ENCODE measurements at regions not wholly inside any gene's neighbourhood (a gene's known extent, or its start where the extent isn't known, plus 50 kb on each side); places are given as distances from the start of the nearest gene placed in this dataset.

GRCh38 chr20:54324652-54325285, 116.9 kb downstream of the PFDN4 start:
- H3K4me3 ChIP-seq (replicated peaks; ENCODE audit: low read depth, low read length), result no peak overlapping the region
- no peak for DNase-seq (ENCODE audit: extremely low read depth, insufficient read length)
- H3K27me3 ChIP-seq (replicated peaks; ENCODE audit: control insufficient read depth, insufficient read depth, low read length), result no peaks in the 10 kb centered on the region
- H3K36me3 ChIP-seq (ENCODE audit: control insufficient read depth, insufficient read depth, low read length), result no peaks in the 10 kb centered on the region
- TF ChIP-seq CTCF (IDR thresholded peaks at IDR 0.05; ENCODE audit: insufficient read depth, low read length, poor library complexity, severe bottlenecking), result no peak

GRCh38 chr20:54335299-54335698, 127.4 kb downstream of the PFDN4 start:
- Histone ChIP-seq H3K36me3 (ENCODE audit: control insufficient read depth, insufficient read depth, low read length) (no peaks in the 10 kb centered on the region), H3K4me3 (replicated peaks; ENCODE audit: low read depth, low read length) (no peak overlapping the region), H3K27me3 (replicated peaks; ENCODE audit: control insufficient read depth, insufficient read depth, low read length) (no peaks in the 10 kb centered on the region)
- no peak for DNase-seq (ENCODE audit: extremely low read depth, insufficient read length)
- TF ChIP-seq CTCF (IDR thresholded peaks at IDR 0.05; ENCODE audit: insufficient read depth, low read length, poor library complexity, severe bottlenecking), result no peak

- DNase-seq (ENCODE audit: extremely low read depth, insufficient read length), result no peak
- Histone ChIP-seq H3K4me3 (replicated peaks; ENCODE audit: low read depth, low read length) (no peak overlapping the region), H3K27me3 (replicated peaks; ENCODE audit: control insufficient read depth, insufficient read depth, low read length) (no peaks in the 10 kb centered on the region), H3K36me3 (ENCODE audit: control insufficient read depth, insufficient read depth, low read length) (no peaks in the 10 kb centered on the region)
- no peak for TF ChIP-seq CTCF (IDR thresholded peaks at IDR 0.05; ENCODE audit: insufficient read depth, low read length, poor library complexity, severe bottlenecking)
Observed at GRCh38 chr20:54337144-54337543, 129.3 kb downstream of the PFDN4 start.

GRCh38 chr20:54339093-54339492, 131.2 kb downstream of the PFDN4 start:
- no peaks in the 10 kb centered on the region for H3K36me3 ChIP-seq (ENCODE audit: control insufficient read depth, insufficient read depth, low read length)
- TF ChIP-seq CTCF (IDR thresholded peaks at IDR 0.05; ENCODE audit: insufficient read depth, low read length, poor library complexity, severe bottlenecking), result no peak

GRCh38 chr20:54340206-54340605, 132.3 kb downstream of the PFDN4 start:
- H3K4me3 ChIP-seq (replicated peaks; ENCODE audit: low read depth, low read length), result no peak overlapping the region
- no peaks in the 10 kb centered on the region for H3K36me3 ChIP-seq (ENCODE audit: control insufficient read depth, insufficient read depth, low read length)
- H3K27me3 ChIP-seq (replicated peaks; ENCODE audit: control insufficient read depth, insufficient read depth, low read length), result no peaks in the 10 kb centered on the region
- no peak for TF ChIP-seq CTCF (IDR thresholded peaks at IDR 0.05; ENCODE audit: insufficient read depth, low read length, poor library complexity, severe bottlenecking)
- no peak for DNase-seq (ENCODE audit: extremely low read depth, insufficient read length)

More at GRCh38 chr20:54339093-54339492, 131.2 kb downstream of the PFDN4 start:
- no peak overlapping the region for H3K4me3 ChIP-seq (replicated peaks; ENCODE audit: low read depth, low read length)
- H3K27me3 ChIP-seq (replicated peaks; ENCODE audit: control insufficient read depth, insufficient read depth, low read length), result no peaks in the 10 kb centered on the region
- DNase-seq (ENCODE audit: extremely low read depth, insufficient read length), result no peak

- no peak for DNase-seq (ENCODE audit: extremely low read depth, insufficient read length)
- no peaks in the 10 kb centered on the region for H3K36me3 ChIP-seq (ENCODE audit: control insufficient read depth, insufficient read depth, low read length)
- no peak overlapping the region for H3K4me3 ChIP-seq (replicated peaks; ENCODE audit: low read depth, low read length)
- H3K27me3 ChIP-seq (replicated peaks; ENCODE audit: control insufficient read depth, insufficient read depth, low read length), result no peaks in the 10 kb centered on the region
- no peak for TF ChIP-seq CTCF (IDR thresholded peaks at IDR 0.05; ENCODE audit: insufficient read depth, low read length, poor library complexity, severe bottlenecking)
Observed at GRCh38 chr20:54340667-54341081, 132.8 kb downstream of the PFDN4 start.
